HG02938 (cell line): ENCODE measurements at regions not wholly inside any gene's neighbourhood (a gene's known extent, or its start where the extent isn't known, plus 50 kb on each side); places are given as distances from the start of the nearest gene placed in this dataset.

Source experiments
- ATAC-seq: cut with Tn5 transposase; IDR thresholded peaks from one replicate; pipeline ENCODE4 v1.9.1; 2021; ENCODE audit warnings: mild to moderate bottlenecking, moderate library complexity; ENCODE audit not compliant: unreplicated experiment

DNA sequence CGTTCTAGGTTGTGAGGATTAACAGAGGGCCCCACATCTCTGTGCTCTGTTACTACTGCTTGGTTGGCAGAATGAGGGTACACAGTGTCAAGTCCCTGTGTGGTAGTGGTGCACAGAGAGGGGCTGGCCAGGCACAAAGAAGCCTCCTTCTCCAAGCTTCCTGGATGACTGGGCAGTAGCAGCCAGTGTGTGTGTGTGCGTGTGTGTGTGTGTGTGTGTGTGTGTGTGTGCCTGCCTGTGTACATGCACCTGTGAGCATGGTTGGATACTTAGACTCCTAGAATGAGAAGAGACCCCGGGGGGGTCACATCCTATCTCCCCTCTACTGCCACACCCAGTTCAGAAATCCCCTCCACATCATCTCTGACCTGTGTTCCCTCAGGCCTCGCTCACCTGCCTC lies 146.7 kb upstream of the UNC5B start:
- no peak for ATAC-seq

DNA sequence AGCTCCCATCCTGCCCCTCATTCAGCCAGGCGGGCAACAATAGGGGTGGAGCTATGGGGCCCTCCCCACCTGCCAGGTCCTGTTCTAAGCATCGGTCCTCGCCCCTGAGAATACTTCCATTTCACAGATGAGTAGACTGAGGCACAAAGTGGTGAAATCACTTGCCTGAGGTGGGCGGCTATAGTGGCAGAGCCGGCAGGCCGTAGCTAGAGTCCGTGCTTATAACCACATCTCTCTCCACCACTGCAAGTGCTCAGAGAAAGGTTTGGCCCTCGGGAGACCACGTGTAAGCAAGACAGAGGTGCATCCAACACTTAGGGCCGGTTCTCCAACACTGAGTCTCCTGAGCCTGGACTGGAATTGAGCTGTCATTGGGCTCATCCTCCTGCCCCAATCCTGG lies 145.8 kb upstream of the UNC5B start:
- ATAC-seq: no peak

DNA sequence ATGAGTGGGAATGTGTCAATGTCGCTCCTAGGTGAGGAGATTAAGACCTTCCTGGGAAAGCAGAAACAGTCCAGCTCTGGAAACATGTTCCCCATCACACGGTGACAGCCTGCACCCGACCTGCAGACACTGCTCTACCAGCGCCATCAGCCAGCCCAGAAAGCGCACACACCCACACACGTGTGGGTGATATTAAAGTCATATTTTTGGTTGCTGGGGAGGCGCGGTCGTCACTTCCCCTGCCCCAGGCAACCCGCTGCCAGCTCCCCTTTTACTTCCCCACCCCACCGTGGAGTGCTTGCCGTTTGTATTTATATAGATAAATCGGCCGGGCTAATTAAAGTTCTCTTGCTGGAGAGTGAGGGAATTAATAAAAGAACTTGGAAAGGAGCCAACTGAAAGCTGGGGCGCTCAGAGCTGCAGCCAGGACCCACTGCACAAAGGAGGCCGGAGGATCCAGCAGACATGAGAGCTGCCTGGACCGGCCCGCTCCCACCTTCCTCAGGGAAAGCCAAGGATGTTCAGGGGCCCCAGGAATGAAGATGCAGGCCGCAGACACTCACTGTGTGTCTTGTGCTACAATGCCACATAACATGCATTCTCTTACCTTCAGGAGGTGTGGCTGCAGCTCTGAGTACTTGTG lies 145.2 kb upstream of the UNC5B start:
- no peak for ATAC-seq

DNA sequence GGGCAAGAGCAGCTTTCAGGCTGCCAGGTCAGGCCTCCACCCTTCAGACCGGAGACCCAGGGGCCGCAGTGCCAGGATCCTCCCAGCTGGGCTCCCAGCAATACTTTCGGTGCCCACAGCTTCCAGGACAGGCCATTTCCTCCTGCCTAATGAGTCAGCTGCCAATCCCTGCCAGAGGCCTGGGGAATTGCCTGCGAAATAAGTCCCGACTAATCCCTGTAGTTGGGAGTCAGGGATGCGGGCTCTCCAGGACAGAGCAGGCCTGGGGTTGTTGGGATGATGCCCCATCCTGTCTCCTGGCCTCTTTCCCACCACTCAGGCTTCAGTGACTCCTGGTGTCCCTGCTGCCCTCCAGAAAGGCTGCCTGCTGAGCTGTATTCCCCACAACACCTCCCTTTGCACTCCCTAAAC lies 143.5 kb upstream of the UNC5B start:
- ATAC-seq: no peak

DNA sequence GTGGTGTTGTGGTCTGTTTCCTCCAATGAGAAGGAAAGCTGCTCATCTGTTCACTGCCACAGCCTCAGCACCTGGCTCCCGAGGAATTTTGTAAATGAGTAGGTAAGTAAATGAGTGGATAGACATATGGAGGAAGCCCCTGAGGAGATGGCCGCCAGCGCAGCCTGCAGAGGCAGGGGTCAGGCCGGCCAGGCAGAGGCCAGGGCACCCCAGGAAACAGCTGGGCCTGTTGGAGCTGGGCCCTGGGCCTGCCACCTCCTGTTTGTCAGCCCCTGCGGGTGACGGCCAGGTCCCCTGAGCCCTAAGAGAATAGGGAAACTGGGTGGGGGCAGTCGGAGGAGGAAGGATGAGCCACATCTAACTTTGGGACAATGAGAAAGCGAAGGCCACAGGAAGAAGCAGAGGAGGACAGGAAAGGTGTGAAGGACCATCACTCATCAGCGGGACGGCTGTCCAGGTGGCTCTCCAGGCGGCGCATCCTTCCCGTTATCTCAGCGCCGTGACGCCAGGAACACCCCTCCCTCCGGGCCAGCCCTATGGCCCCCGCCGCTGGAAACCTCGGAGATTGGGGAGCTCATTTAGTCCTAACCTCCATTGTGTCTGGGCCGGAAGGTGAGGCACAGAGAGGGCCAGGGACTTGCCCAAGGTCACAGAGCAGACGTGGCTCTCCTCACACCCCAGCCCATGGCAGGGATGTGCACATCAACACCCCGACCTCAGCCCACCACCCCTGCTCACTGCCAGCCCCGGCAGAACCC lies 142.3 kb upstream of the UNC5B start:
- no peak for ATAC-seq

DNA sequence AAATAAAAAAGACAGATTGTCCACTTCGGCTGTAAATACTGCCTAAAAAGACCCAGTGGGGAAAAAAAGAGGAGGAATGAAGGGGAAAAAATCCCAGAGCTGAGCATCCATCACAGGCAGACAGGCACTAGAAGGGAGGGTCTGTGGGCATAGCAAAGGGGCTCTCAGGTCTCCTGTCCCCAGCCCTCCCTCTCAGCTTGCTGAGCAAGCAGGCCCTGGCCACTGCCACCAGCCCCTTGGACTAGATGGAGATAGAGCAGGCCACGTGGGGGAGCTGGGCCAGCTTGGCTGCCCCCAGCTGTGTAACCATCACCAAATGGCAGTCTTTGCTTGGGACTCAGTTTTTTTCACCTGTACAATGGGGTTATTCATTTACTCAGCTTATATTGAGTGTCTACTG lies 141.6 kb upstream of the UNC5B start:
- ATAC-seq: no peak

DNA sequence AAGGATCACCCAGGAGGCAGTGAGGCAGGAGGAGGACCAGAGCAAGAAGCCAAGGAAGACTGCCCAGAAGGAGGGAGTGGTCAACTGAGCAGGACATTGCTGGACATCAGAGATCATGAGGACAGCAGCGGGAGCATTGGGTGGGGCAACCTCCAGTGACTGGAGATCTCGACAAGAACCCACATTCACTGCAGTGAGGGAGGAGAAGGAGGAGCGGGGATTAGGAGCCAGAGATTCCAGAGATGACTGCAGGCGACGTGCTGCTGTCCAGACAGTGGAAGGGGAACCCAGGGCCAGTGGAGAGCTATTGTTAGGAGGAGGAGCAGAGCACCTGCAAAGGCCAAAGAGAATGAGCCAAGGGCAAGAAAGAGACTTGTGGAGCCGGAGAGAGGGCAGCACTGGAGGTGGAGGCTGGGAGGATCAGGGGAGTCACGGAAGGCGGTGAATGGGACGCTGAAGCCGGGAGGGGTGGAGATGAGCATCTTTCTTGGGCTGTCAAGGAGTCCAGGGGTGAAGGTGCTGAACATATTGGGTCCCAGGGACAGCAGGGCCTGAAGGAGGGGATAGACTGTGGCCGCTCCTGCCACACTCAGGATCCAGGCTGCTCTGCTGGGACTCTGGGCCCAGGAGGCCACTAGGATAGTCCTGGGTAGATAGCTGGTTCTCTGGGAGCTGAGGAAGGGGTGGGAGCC lies 140.1 kb upstream of the UNC5B start:
- no peak for ATAC-seq

DNA sequence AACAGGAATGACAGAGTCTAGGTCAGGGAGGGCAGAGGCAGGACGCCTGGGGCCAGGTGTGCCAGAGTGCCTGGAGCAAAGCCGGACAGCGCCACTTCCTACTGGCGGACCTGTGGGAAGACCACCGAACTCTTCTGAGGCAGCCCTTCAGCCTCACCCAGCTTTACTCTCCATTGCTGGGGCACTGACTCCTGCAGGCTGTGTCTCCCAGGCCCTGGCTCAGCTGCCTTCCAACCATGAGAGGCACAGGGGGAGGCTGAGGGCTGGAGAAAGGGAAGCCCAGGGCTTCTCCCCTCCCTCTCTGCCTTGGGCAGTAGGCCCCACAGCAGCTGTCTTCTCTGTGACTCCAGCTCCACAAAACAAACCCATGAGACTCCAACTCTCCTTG lies 139.6 kb upstream of the UNC5B start:
- no peak for ATAC-seq

DNA sequence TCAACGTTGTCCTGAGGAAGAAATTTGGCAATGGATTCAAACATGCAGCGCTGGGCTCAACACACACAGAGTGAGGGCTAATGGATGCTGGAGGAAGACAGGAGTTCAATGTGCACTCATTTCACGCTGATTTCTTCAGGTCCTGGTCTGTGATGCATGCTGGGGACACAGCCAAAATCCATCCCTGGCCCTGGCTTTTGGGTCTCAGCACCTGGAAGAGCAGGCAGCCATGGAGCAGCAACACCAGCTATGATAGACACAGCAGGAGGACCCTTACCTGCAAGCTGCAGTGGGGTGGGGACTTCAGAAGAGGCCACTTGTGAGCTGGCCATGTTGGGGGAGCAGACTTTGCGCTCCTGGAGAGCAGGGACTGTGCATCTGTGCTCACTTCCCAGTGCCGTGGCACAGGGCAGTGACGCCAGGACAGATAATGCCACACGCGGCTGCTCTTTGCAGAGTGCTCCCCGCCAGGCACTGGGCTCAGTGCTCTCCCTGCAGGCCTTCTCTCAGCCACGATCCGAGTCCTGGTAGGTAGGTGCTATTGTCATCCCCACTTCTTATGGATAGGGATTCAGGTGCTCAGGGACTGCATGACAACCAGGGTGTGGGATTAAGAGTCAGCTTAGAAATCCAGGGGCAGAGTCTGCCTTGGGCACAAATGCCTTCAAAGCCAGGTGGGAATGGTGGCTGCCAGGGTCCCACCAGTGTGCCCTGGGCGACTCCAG lies 138.8 kb upstream of the UNC5B start:
- ATAC-seq: no peak

DNA sequence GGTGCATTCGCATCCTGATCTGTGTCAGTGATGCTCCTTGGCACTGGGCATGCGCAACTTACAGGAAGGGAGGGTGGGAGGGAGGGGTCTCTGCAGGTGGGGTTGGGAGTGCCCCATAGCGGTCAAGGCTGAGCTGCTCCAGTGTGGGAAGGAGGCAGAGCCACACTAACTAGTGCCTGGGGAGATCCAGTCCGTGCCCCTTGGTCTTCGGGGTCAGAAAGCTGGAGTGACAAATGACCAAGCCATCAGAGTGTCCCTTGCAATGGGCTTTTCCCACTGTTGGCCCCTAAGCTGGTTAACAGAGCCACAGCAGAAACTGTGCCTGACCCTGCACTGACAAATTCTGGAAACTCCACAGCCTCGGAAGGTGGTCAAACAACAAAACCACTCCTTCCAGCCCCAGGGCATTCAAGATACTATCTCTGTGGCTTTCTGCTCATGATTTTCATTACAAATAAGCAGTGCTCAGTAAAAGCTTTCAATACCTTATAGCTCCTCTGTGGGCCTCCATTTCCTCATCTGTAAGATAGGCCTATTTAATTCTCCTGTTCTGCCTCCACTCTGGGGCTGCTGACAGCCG lies 138.1 kb upstream of the UNC5B start:
- no peak for ATAC-seq

DNA sequence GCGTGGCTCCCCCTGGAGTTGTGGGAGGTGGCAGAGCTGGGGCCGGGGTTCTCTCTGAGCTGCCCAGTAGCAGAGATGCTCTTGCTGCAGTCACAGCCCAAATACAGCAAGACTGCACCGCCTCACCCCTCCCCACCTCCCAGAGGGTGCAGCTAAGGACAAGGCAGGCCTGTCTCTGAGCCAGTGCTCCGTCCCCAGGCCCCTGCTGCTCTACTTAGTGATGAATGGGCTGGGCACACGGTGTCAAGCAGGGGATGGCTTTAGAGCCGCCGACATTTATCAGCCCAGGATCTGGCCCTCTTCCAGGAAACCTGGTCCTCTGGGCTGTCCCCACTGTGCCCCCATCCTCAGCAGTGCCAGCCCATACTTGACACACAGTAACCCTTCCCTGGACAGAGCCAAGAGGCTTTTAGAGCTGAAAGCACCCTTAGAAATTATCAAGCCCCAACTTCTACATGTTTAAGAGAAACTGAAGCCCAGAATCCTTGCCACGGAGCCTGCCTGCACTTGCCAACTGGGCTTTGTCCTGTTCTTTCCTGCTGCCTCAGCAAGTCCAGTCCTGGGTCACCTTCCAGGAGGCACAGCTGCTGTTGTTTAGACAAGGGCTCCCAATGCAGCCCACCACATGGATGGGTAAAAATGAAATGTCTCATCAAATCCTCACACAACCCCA lies 137.1 kb upstream of the UNC5B start:
- ATAC-seq: no peak

DNA sequence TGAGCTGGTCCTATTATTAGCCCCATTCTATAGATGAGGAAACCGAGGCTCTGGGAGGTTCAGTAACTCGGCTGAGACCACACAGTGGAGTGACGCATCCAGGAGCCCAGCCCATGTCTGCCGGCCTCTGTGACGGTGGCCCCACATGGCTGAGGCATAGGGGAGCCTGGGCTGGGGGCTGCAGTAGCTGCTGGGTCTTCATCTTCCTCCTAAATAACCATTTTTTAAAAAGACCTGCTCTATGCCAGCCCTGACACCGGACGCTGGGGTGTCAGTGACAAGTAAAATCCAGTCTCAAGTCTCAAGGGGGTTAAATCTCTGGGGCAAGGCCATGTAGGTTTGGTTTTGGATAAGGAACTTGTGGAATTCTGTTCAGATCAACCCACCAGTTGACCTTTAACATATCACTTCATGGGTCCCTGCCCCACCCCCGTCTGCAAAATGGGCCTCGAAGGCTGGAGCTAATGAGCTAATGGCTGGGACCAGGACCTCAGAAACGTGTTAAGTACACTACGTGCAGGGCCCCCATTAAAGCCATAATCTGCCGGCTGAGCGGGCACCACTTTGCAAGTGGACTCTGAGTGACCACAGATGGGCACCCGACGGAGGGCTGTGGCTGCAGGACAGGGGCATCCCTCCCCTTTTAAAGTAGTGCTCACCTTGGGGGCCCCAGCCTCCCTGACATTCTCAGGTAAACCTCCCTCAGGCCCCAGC lies 136.5 kb upstream of the UNC5B start:
- ATAC-seq: no peak

DNA sequence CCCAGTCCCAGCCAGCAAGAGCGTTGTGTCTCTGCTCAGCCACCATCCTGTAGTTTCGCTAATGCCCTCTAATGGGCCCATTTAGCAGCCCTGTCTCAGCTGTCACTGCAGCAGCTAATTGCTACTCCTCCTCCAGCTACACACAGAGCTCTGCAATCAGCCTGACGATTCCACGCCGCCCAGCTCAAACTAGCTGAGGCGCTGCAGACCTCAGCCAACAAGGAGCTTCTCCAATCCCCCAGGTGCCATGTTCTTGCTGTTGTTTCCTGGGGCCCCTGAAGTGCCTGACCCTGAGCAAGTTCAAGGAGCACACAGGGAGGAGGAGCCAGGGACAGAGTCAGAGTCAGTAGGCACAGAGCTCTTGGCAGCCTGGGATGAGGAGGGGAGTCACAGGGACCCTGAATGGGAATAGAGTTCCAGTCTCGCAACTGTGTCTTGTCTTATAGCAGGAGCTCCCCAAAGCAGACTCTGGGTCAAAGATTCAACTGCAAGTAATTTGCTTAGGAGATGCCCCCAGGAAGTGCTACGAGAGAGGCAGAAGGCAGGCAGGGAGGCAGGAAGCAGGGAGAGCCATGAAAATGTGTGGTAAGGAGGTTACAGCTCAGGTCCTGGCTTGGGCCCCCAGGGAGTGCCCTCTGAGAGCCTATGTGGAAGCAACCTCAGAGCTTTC lies 135.8 kb upstream of the UNC5B start:
- no peak for ATAC-seq

DNA sequence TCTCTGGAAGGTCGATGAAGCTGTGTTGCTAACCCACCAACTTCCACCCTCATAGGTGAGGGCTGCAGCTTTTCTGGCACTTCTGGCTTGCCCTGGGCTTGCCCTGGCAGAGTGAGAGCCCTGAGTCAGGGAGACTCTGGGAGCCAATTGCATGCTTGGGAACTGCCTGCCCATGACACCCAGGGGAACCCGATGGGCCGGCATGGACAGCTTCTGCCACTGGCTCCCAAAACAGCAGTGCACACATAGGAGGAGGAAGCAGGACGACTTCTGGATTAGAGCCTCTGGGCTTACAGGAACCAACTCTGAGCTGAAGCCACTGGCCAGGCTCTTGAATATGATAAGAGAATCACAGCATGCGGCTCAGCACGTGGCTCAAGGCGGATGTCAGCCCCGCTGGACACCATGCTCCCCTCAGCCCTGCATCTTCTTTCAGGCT lies 135.2 kb upstream of the UNC5B start:
- no peak for ATAC-seq

DNA sequence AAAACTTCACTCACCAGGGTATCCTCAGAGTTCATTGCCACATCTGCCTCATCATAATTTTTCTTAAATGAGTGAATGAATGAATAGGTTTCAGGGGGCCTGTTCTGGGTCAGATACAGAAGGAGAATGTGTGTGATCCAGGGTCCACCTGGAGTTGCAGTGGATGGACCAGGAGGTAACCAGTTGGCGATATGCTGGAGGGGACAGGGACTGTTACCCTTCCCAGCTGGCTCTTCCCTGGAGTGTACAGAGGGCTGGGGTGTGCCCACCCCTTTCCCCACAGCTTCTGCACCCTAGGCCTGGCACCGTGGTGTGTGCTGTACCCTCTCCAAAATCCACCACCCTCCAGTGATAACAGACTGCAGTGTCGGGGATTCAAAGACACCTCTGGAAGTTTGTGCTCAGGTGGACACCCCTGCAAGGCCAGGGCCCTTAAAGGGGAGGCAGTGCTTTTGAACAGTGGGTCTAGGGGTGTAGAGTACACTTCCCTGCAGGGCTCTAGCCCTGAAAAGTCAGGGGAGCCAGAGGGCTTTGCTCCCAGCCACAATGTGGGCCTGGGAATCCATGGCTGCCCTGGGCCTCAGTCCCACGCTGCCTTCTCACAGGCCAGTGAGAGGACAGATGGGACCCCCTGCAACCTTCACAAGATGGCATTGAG lies 134.4 kb upstream of the UNC5B start:
- no peak for ATAC-seq

DNA sequence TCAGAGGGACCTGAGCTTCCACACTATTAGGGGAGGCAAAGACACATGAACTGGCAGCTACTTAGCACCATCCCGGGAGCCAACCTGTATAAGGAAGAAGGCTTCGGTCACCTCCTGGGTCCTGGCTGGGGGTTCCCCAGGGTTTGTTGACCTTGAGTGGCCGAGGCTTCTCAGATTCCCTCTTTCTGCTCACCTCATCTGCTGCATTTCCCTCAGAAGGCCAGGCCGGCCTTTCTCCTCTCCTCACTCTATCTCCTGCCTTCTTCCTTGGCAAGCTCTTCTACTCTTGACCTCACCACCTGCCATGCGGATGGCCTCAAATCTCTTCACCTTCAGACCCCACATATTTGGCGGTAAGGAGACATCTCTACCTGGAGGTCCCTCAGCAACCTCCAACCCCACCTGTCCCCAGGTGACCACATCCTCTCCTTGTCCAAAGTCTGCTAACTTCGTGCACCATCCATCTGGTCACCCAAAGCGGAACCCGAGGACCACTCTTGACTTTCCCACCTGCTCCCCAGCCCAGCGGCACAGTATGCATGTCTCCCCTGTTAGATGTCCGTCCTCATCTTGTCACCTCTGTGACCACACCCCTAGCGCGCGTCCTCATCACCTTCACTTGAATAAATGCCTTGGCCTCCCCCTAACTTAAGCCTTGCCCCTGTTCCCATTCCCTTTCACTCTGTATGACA lies 133.8 kb upstream of the UNC5B start:
- ATAC-seq: no peak

DNA sequence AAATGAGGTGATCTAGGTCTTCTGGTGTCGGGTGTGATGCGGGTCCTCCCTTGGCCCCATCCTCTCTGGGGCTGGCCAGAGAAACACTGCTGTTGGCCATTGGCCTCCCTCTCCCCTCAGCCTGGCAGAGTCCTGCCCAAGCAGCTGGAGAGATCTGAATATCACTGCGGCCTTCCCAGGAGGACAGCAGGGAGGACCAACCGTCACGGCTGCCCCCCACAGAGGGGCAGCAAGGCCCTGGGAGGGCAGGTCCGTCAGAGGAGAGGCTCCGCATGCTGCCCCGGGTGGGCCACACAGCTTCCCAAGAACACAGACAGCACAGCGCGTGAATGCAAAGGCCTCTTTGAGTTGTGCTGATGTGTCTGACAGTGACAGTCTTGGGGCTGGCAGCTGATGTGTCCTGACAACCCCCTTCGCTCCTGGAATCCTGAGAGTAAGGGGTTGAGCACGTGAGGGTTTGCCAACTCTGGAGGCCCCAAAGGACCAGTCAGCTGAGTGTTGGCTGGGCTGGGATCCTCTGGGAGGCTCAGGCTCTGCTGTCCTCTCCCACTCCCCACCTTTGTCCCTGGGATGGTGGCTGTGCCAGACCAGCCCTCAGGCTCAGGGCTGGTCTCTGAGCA lies 132.5 kb upstream of the UNC5B start:
- no peak for ATAC-seq
